GM20000 (cell line): ENCODE measurements at regions not wholly inside any gene's neighbourhood (a gene's known extent, or its start where the extent isn't known, plus 50 kb on each side); places are given as distances from the start of the nearest gene placed in this dataset.

Experiments
- DNase-seq: peaks from one replicate; pipeline ENCODE4 v3.0.0; 2012; ENCODE audit warnings: low spot score
- TF ChIP-seq, protein P1 (sequence below): IDR thresholded peaks from 2 replicates; pipeline ENCODE4 v1.5.1; 2012; ENCODE audit warnings: mild to moderate bottlenecking, control low read depth; ENCODE audit errors: extremely low read depth, missing control alignments

DNA sequence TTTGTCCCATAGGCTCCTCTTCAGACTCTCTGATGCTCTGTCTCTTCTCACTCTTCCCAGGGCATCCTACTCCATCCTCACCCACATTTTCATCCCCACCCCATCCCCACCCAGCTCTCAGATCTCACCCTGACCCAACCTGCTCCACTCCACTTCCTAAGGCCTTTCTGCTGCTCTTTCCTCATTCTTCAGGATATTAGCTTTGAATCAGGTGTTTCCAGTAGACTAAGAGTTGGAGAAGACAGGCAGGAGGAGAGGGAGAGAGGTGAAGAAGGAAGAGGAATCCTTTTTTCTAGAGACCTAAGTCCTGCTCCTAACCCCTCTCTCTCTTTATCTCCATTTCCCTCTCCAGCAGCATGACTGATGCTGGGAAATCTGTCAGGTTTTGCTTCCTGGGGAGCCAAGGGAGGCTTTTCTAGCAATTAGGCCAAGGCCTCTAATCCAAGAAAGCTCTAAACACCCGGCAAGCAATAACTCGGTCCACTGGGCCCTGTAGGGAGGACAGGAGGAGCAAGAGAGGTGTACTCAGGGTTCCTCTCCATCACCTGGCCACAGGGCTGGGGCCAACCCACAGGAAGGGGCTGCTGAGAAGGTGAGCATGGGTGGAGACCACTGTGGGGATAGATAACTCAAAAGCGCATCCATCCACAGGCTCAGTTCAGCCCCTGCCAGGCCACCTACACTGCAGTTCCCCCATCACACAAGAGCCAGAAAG, 133.3 kb downstream of the TMEM132E start:
- TF ChIP-seq, protein P1, sequence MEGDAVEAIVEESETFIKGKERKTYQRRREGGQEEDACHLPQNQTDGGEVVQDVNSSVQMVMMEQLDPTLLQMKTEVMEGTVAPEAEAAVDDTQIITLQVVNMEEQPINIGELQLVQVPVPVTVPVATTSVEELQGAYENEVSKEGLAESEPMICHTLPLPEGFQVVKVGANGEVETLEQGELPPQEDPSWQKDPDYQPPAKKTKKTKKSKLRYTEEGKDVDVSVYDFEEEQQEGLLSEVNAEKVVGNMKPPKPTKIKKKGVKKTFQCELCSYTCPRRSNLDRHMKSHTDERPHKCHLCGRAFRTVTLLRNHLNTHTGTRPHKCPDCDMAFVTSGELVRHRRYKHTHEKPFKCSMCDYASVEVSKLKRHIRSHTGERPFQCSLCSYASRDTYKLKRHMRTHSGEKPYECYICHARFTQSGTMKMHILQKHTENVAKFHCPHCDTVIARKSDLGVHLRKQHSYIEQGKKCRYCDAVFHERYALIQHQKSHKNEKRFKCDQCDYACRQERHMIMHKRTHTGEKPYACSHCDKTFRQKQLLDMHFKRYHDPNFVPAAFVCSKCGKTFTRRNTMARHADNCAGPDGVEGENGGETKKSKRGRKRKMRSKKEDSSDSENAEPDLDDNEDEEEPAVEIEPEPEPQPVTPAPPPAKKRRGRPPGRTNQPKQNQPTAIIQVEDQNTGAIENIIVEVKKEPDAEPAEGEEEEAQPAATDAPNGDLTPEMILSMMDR, result no peak
- DNase-seq, result no peak

- TF ChIP-seq, protein P1, result no peak
- no peak for DNase-seq
Measured at GRCh38 chr17:34711646-34712045, 132.3 kb downstream of the TMEM132E start.

DNA sequence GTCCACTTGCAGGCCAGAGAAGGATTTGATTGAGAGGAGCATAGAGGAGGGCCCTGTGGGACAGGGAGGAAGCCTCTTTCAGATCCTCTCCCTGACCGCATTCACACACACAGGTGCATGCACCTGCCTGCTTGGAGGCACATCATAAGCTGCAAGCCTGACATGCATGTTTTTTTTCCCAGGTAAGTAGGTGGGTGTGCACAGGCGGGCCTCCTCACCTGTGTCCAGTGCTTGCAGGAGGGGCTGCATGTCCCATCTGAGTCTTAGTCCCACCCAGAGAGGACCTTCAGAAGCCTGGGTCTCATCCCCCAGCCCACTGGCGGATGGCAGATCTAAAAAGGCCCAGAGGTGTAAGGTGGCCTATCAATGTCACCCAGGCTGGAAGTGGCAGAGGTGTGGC, 130.8 kb downstream of the TMEM132E start:
- DNase-seq, result no peak

GRCh38 chr17:34709158-34709754, 129.9 kb downstream of the TMEM132E start:
- no peak for DNase-seq
- TF ChIP-seq, protein P1, result no peak

More for the DNA sequence above, 130.8 kb downstream of the TMEM132E start:
- TF ChIP-seq, protein P1, result no peak

GRCh38 chr17:34706029-34706428, 126.6 kb downstream of the TMEM132E start:
- DNase-seq, result no peak

GRCh38 chr17:34703533-34703932, 124.2 kb downstream of the TMEM132E start:
- TF ChIP-seq, protein P1, result no peak
- no peak for DNase-seq

More at GRCh38 chr17:34706029-34706428, 126.6 kb downstream of the TMEM132E start:
- TF ChIP-seq, protein P1, result no peak

GRCh38 chr17:34699181-34699580, 119.8 kb downstream of the TMEM132E start:
- no peak for DNase-seq
- TF ChIP-seq, protein P1, result no peak
